GM23338 (cell line): ENCODE measurements at regions not wholly inside any gene's neighbourhood (a gene's known extent, or its start where the extent isn't known, plus 50 kb on each side); places are given as distances from the start of the nearest gene placed in this dataset.

Experiments
- CTCF ChIP-seq, 2 experiments: fragments of 200-600 bp in 1 of 2; sonication (generic) in 1 of 2; conservative IDR thresholded peaks; 2 replicates each; pipeline versions ENCODE4 v1.5.1 to v1.6.1; 2016 to 2017; ENCODE audit warnings: antibody characterized with exemption in 2 of 2, low read depth in 2 of 2, mild to moderate bottlenecking in 2 of 2, moderate library complexity in 1 of 2
- ETS1 ChIP-seq: IDR thresholded peaks from 2 replicates; pipeline ENCODE4 v1.6.1; 2016; ENCODE audit warnings: antibody characterized with exemption
- EZH2 ChIP-seq: fragments of 200-600 bp; sonication (generic); IDR thresholded peaks from one replicate; pipeline ENCODE4 v1.8.0; 2017; ENCODE audit warnings: antibody characterized with exemption, mild to moderate bottlenecking, low read depth; ENCODE audit not compliant: unreplicated experiment
- EZH2phosphoT487 ChIP-seq: fragments of 200-600 bp; sonication (generic); IDR thresholded peaks from one replicate; pipeline ENCODE4 v1.8.1; 2018; ENCODE audit warnings: antibody characterized with exemption; ENCODE audit not compliant: unreplicated experiment
- JUNB ChIP-seq: IDR thresholded peaks from one replicate; pipeline ENCODE4 v1.6.1; 2016; ENCODE audit warnings: antibody characterized with exemption; ENCODE audit not compliant: unreplicated experiment
- POLR2AphosphoS5 ChIP-seq: IDR thresholded peaks from 2 replicates; pipeline ENCODE4 v1.6.1; 2016; ENCODE audit warnings: antibody characterized with exemption, low read depth
- REST ChIP-seq: IDR thresholded peaks from one replicate; pipeline ENCODE4 v1.6.1; 2018; ENCODE audit warnings: antibody characterized with exemption; ENCODE audit not compliant: unreplicated experiment
- STAT1 ChIP-seq: IDR thresholded peaks from one replicate; pipeline ENCODE4 v1.6.1; 2016; ENCODE audit warnings: antibody characterized with exemption; ENCODE audit not compliant: unreplicated experiment
- ZNF331 ChIP-seq: fragments of 250-450 bp; sonication (Bioruptor Pico); IDR thresholded peaks from 2 replicates; pipeline ENCODE4 v1.5.0; 2020; ENCODE audit warnings: low read depth, mild to moderate bottlenecking, moderate library complexity
- ZNF462 ChIP-seq: fragments of 250-450 bp; sonication (Bioruptor Pico); IDR thresholded peaks from 2 replicates; pipeline ENCODE4 v1.5.0; 2020; ENCODE audit warnings: mild to moderate bottlenecking, moderate library complexity

GRCh38 chr15:59940456-59940855 is 63.7 kb upstream of the FOXB1 start:
- no peak for TF ChIP-seq CTCF (conservative IDR thresholded peaks at IDR 0.05; ENCODE audit: low read depth in 2 of 2)
- TF ChIP-seq ETS1 = no peak
- TF ChIP-seq REST = no peak
- no peak for TF ChIP-seq EZH2
- no peak for TF ChIP-seq EZH2phosphoT487
- no peak for TF ChIP-seq ZNF462
- no peak for TF ChIP-seq POLR2AphosphoS5
- TF ChIP-seq ZNF331 (CRISPR knock-in tag) = no peak
- TF ChIP-seq STAT1 = no peak
- TF ChIP-seq JUNB = no peak
